ENCODE measurements at regions not wholly inside any gene's neighbourhood (a gene's known extent, or its start where the extent isn't known, plus 50 kb on each side); places are given as distances from the start of the nearest gene placed in this dataset.

DNA sequence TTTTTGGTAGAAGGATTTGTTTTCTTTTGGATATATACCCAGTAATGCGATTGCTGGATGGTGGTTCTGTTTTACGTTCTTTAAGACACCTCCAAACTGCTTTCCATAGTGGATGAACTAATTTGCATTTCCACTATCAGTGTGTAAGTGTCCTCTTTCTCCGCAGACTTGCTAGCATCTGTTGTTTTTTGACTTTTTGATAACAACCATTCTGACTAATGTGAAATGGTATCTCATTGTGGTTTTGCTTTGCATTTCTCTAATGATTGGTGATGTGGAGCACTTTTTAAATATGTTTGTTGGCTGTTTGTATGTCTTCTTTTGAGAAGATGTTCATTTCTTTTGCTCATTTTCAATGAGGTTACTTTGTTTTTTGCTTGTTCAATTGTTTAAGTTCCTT is 260.9 kb upstream of the CWC22 start:
- no peaks in the 10 kb centered on the region; the same call in 1 of the 2 replicates for H3K9me1 ChIP-seq (ENCODE audit: insufficient read depth, low read length)
- no peak overlapping the region for H3K4me2 ChIP-seq (ENCODE audit: low read depth, low read length)
- H2BK20ac ChIP-seq (ENCODE audit: low read depth, low read length) = no peak overlapping the region
- no peak overlapping the region for H4K91ac ChIP-seq (ENCODE audit: insufficient read depth, low read depth, low read length)
- H3K14ac ChIP-seq (replicated peaks; ENCODE audit: low read depth, low read length) = no peak overlapping the region
- no peak overlapping the region for H3K27ac ChIP-seq (ENCODE audit: insufficient read depth, low read length)
- DNase-seq (peak; percentile 25), ATAC-seq (ENCODE audit: low read depth) (peak; percentile 51; the same call in 1 of the 2 replicates)
- no peak overlapping the region for H3K56ac ChIP-seq (ENCODE audit: extremely low read depth, insufficient read depth, low read length)
- H3K36me3 ChIP-seq (ENCODE audit: control insufficient read depth, insufficient read depth, low read length) = no peaks in the 10 kb centered on the region
- H2BK5ac ChIP-seq (ENCODE audit: low read depth, low read length, poor library complexity, severe bottlenecking) = no peak overlapping the region
- no peak overlapping the region for H4K8ac ChIP-seq (ENCODE audit: low read depth in 2 of 2, low read length in 2 of 2)
- no peak overlapping the region for H2AK5ac ChIP-seq (ENCODE audit: low read depth, low read length)
- H3K18ac ChIP-seq (ENCODE audit: low read depth, low read length) = no peak overlapping the region
- dilution Hi-C loops (cut with HindIII; ENCODE audit: low sequenced_read_pairs, unreplicated experiment) (no loop called here), intact Hi-C loops (cut with micrococcal nuclease) (no loop called here), in situ Hi-C loops (cut with MboI; ENCODE audit: low sequenced_read_pairs) (no loop called here)
- TF ChIP-seq MAFK (IDR thresholded peaks at IDR 0.05; ENCODE audit: low read depth, low read length) (no peak), CHD1 (IDR thresholded peaks at IDR 0.05; ENCODE audit: low read depth, low read length) (no peak), SMC3 (IDR thresholded peaks at IDR 0.05; ENCODE audit: low read depth, low read length) (no peak), RFX5 (IDR thresholded peaks at IDR 0.05; ENCODE audit: low read depth, low read length) (no peak), RAD21 (IDR thresholded peaks at IDR 0.05; ENCODE audit: low read length) (no peak), CEBPB (IDR thresholded peaks at IDR 0.05; ENCODE audit: low read depth, low read length) (no peak), FOS (IDR thresholded peaks at IDR 0.05; ENCODE audit: low read depth, low read length) (no peak), BHLHE40 (IDR thresholded peaks at IDR 0.05; ENCODE audit: low read depth, low read length) (no peak), MAZ (IDR thresholded peaks at IDR 0.05; ENCODE audit: borderline replicate concordance, low read depth, low read length) (no peak), POLR2A (IDR thresholded peaks at IDR 0.05; ENCODE audit: low read depth, low read length) (no peak), RCOR1 (IDR thresholded peaks at IDR 0.05; ENCODE audit: insufficient replicate concordance, low read length) (no peak), MXI1 (IDR thresholded peaks at IDR 0.05; ENCODE audit: borderline replicate concordance, low read depth, low read length) (no peak), NFE2L2 (IDR thresholded peaks at IDR 0.05; ENCODE audit: low read depth, low read length) (no peak)
- TF ChIP-seq, protein P1, sequence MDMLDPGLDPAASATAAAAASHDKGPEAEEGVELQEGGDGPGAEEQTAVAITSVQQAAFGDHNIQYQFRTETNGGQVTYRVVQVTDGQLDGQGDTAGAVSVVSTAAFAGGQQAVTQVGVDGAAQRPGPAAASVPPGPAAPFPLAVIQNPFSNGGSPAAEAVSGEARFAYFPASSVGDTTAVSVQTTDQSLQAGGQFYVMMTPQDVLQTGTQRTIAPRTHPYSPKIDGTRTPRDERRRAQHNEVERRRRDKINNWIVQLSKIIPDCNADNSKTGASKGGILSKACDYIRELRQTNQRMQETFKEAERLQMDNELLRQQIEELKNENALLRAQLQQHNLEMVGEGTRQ (IDR thresholded peaks at IDR 0.05; ENCODE audit: low read depth, low read length) = no peak
- TF ChIP-seq, protein P2, sequence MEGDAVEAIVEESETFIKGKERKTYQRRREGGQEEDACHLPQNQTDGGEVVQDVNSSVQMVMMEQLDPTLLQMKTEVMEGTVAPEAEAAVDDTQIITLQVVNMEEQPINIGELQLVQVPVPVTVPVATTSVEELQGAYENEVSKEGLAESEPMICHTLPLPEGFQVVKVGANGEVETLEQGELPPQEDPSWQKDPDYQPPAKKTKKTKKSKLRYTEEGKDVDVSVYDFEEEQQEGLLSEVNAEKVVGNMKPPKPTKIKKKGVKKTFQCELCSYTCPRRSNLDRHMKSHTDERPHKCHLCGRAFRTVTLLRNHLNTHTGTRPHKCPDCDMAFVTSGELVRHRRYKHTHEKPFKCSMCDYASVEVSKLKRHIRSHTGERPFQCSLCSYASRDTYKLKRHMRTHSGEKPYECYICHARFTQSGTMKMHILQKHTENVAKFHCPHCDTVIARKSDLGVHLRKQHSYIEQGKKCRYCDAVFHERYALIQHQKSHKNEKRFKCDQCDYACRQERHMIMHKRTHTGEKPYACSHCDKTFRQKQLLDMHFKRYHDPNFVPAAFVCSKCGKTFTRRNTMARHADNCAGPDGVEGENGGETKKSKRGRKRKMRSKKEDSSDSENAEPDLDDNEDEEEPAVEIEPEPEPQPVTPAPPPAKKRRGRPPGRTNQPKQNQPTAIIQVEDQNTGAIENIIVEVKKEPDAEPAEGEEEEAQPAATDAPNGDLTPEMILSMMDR (conservative IDR thresholded peaks at IDR 0.05; ENCODE audit: low read depth, low read length) = no peak
- TF ChIP-seq, protein P3, sequence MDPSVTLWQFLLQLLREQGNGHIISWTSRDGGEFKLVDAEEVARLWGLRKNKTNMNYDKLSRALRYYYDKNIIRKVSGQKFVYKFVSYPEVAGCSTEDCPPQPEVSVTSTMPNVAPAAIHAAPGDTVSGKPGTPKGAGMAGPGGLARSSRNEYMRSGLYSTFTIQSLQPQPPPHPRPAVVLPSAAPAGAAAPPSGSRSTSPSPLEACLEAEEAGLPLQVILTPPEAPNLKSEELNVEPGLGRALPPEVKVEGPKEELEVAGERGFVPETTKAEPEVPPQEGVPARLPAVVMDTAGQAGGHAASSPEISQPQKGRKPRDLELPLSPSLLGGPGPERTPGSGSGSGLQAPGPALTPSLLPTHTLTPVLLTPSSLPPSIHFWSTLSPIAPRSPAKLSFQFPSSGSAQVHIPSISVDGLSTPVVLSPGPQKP (IDR thresholded peaks at IDR 0.05; ENCODE audit: borderline replicate concordance, low read depth, low read length) = no peak
- WGBS, 2 experiments (ENCODE audit: extremely low coverage in 2 of 2, insufficient read length in 1 of 2) = no CpG with 5 or more reads among the region's 3 CpGs
- no peaks in the 10 kb centered on the region for H3K27me3 ChIP-seq (ENCODE audit: control insufficient read depth, insufficient read depth, low read length)
- H4K20me1 ChIP-seq (ENCODE audit: insufficient read depth, low read length) = no peaks in the 10 kb centered on the region
- H3K4ac ChIP-seq (ENCODE audit: low read depth, low read length) = no peak overlapping the region
- H2BK120ac ChIP-seq (ENCODE audit: low read depth, low read length) = no peak overlapping the region
- no peak overlapping the region for H2AFZ ChIP-seq (replicated peaks; ENCODE audit: low read length, poor library complexity)
- CTCF ChIA-PET = no interaction called here
- no peaks in the 10 kb centered on the region for H3K4me1 ChIP-seq (ENCODE audit: control insufficient read depth, insufficient read depth, low read length)
- H3K79me1 ChIP-seq (ENCODE audit: low read depth in 1 of 2, low read length in 2 of 2) = no peaks in the 10 kb centered on the region
- H4K5ac ChIP-seq (ENCODE audit: low read depth, low read length) = no peak overlapping the region
- no peaks in the 10 kb centered on the region for H3K9me3 ChIP-seq (ENCODE audit: control insufficient read depth, insufficient read depth, low read length)
- no peak overlapping the region for H2BK15ac ChIP-seq (ENCODE audit: low read depth, low read length)
- no TSS peak for BruUV-seq (replicated peaks)
- no peak overlapping the region for H3K23ac ChIP-seq (ENCODE audit: low read depth, low read length)
- H2AK9ac ChIP-seq (replicated peaks; ENCODE audit: low read depth, low read length, poor library complexity) = no peak overlapping the region
- no peak overlapping the region for H3K9ac ChIP-seq (ENCODE audit: low read depth, low read length)
- H3K4me3 ChIP-seq (ENCODE audit: insufficient read depth, low read depth, low read length) = no peak overlapping the region
- POLR2A ChIA-PET (ENCODE audit: unreplicated experiment) = no interaction called here
